GM12878 (cell line): ENCODE measurements at regions not wholly inside any gene's neighbourhood (a gene's known extent, or its start where the extent isn't known, plus 50 kb on each side); places are given as distances from the start of the nearest gene placed in this dataset.

Experiments
- ATAC-seq: fragments of 200-7000 bp; cut with Tn5 transposase; 3 replicates; pipeline ENCODE4 v1.9.1; 2020; ENCODE audit warnings: mild to moderate bottlenecking, moderate library complexity
- BruUV-seq: library from RNA; stranded (reverse); fragments of 400-500 nt; replicated peaks from 2 replicates; lab custom pipeline; 2021; lab: Mats Ljungman, UMichigan
- CTCF ChIA-PET: fragments of 300-600 bp; sonication (Branson Sonifier 250); formaldehyde crosslinking; extraction: SDS; loops from one replicate; lab custom pipeline; 2021; ENCODE audit warnings: inconsistent platforms; lab: Yijun Ruan, JAX
- POLR2A ChIA-PET: fragments of 350-600 bp; formaldehyde crosslinking; extraction: SDS; loops from one replicate; lab custom pipeline; 2021; ENCODE audit warnings: inconsistent platforms; lab: Charles Lee
- RAD21 ChIA-PET: fragments of 300-600 bp; sonication (Branson Sonifier 250); formaldehyde crosslinking; loops from one replicate; lab custom pipeline; 2023; ENCODE audit warnings: antibody characterized with exemption; ENCODE audit not compliant: unreplicated experiment; lab: Charles Lee
- SMC1A ChIA-PET: fragments of 300-600 bp; sonication (Branson Sonifier 250); formaldehyde crosslinking; loops from one replicate; lab custom pipeline; 2023; ENCODE audit not compliant: unreplicated experiment, uncharacterized antibody; lab: Charles Lee
- DNase-seq: peaks from one replicate; pipeline ENCODE4 v3.0.0-alpha.2; 2011; ENCODE audit warnings: low read depth, low spot score
- FAIRE-seq: peaks from 3 replicates; lab custom pipeline; 2011; peaks lifted over from hg19 to GRCh38; lab: Jason Lieb, UNC
- H2AFZ ChIP-seq: 2 replicates; pipeline ENCODE4 v1.6.0; 2011; ENCODE audit warnings: low read depth, low read length, control low read depth; ENCODE audit not compliant: control insufficient read depth
- H3K27ac ChIP-seq: 2 replicates; pipeline ENCODE4 v1.5.1; 2011; ENCODE audit warnings: control low read depth; ENCODE audit not compliant: control insufficient read depth, insufficient read depth
- H3K27me3 ChIP-seq, 2 experiments: replicated peaks in 1 of 2; 2 replicates each; pipeline versions ENCODE4 v1.6.0 to v1.6.1; 2011; ENCODE audit warnings: low read length in 1 of 2; ENCODE audit not compliant: control insufficient read depth in 2 of 2, insufficient read depth in 2 of 2
- H3K36me3 ChIP-seq, 2 experiments: 2 replicates each; pipeline ENCODE4 v1.5.1; 2011; ENCODE audit warnings: low read length in 1 of 2; ENCODE audit not compliant: control insufficient read depth in 2 of 2, insufficient read depth in 2 of 2
- H3K4me1 ChIP-seq: 2 replicates; pipeline ENCODE4 v1.6.1; 2011; ENCODE audit warnings: mild to moderate bottlenecking, low read length, moderate library complexity, mixed read lengths; ENCODE audit not compliant: control insufficient read depth, insufficient read depth
- H3K4me2 ChIP-seq: 2 replicates; pipeline ENCODE4 v1.6.0; 2011; ENCODE audit warnings: control low read depth; ENCODE audit not compliant: control insufficient read depth, insufficient read depth
- H3K4me3 ChIP-seq: fragments of 200-600 bp; sonication (generic); 2 replicates; pipeline ENCODE4 v1.5.1; 2016
- H3K79me2 ChIP-seq: 2 replicates; pipeline ENCODE4 v1.6.0; 2011; ENCODE audit warnings: low read length; ENCODE audit not compliant: control insufficient read depth, insufficient read depth
- H3K9ac ChIP-seq: 2 replicates; pipeline ENCODE4 v1.8.0; 2011; ENCODE audit warnings: low read length, control low read depth, mixed read lengths; ENCODE audit not compliant: control insufficient read depth, insufficient read depth
- H3K9me3 ChIP-seq: replicated peaks from 3 replicates; pipeline ENCODE4 v1.5.1; 2011; ENCODE audit warnings: mild to moderate bottlenecking, low read length; ENCODE audit not compliant: control insufficient read depth, insufficient read depth
- H4K20me1 ChIP-seq: 2 replicates; pipeline ENCODE4 v1.6.0; 2011; ENCODE audit not compliant: control insufficient read depth, insufficient read depth
- ATF3 ChIP-seq: IDR thresholded peaks from 2 replicates; pipeline ENCODE4 v1.6.1; 2011; ENCODE audit warnings: low read depth, mild to moderate bottlenecking, low read length, moderate library complexity, borderline replicate concordance; ENCODE audit errors: extremely low read depth
- BCLAF1 ChIP-seq: fragments of 450-650 bp; IDR thresholded peaks from 2 replicates; pipeline ENCODE4 v1.6.1; 2017; ENCODE audit warnings: antibody characterized with exemption, mild to moderate bottlenecking, moderate library complexity
- CHD1 ChIP-seq: IDR thresholded peaks from 2 replicates; pipeline ENCODE4 v1.6.1; 2012; ENCODE audit warnings: low read depth, low read length, improper control_type of control experiment
- E2F8 ChIP-seq: fragments of 450-650 bp; IDR thresholded peaks from 2 replicates; pipeline ENCODE4 v1.6.1; 2018; ENCODE audit warnings: mild to moderate bottlenecking, low read depth, moderate library complexity; ENCODE audit not compliant: partially characterized antibody
- EED ChIP-seq: sonication (generic); IDR thresholded peaks from 2 replicates; pipeline ENCODE4 v1.6.1; 2016; ENCODE audit warnings: antibody characterized with exemption, low read depth
- HDAC2 ChIP-seq: fragments of 200-600 bp; sonication (generic); IDR thresholded peaks from 2 replicates; pipeline ENCODE4 v1.6.1; 2017
- KDM1A ChIP-seq: fragments of 200-600 bp; sonication (generic); IDR thresholded peaks from 2 replicates; pipeline ENCODE4 v1.6.1; 2016; ENCODE audit warnings: borderline replicate concordance
- LARP7 ChIP-seq: fragments of 450-650 bp; IDR thresholded peaks from 2 replicates; pipeline ENCODE4 v1.6.1; 2017; ENCODE audit warnings: mild to moderate bottlenecking
- NR2C1 ChIP-seq: fragments of 450-650 bp; IDR thresholded peaks from 2 replicates; pipeline ENCODE4 v1.6.1; 2017; ENCODE audit warnings: antibody characterized with exemption, mild to moderate bottlenecking, moderate library complexity
- PRDM15 ChIP-seq: fragments of 450-650 bp; formaldehyde crosslinking; IDR thresholded peaks from 2 replicates; pipeline ENCODE4 v1.4.0; 2020; ENCODE audit warnings: mild to moderate bottlenecking, moderate library complexity
- ZBED1 ChIP-seq: IDR thresholded peaks from 2 replicates; pipeline ENCODE4 v1.6.1; 2016; ENCODE audit warnings: borderline replicate concordance
- ZBTB4 ChIP-seq: fragments of 450-650 bp; formaldehyde crosslinking; IDR thresholded peaks from 2 replicates; pipeline ENCODE4 v1.4.0; 2022; ENCODE audit warnings: mild to moderate bottlenecking, moderate library complexity
- WGBS: methylation state at CpG from one replicate; pipeline ENCODE4 v1.1.6; 2016; ENCODE audit warnings: low lambda C conversion rate; ENCODE audit not compliant: insufficient replicate concordance, insufficient coverage; ENCODE audit errors: missing lambda C conversion rate; 5-methylcytosine and 5-hydroxymethylcytosine counted together
- in situ Hi-C: fragments of 300-500 bp; cut with MboI; formaldehyde crosslinking; loops from 9 replicates; pipeline ENCODE4 v1.14.3; 2018; ENCODE audit warnings: mixed read lengths
- intact Hi-C: fragments of 100-400 bp; cut with micrococcal nuclease; formaldehyde crosslinking; loops from one replicate; pipeline ENCODE4 v1.14.2; 2022; ENCODE audit not compliant: unreplicated experiment

GRCh38 chr12:24645254-24645653 lies 303.6 kb downstream of the BCAT1 start:
- no peaks in the 10 kb centered on the region for H3K79me2 ChIP-seq
- in situ Hi-C loops (no loop called here), intact Hi-C loops (no loop called here)
- no peak overlapping the region for H3K4me2 ChIP-seq
- POLR2A ChIA-PET = no interaction called here
- no peaks in the 10 kb centered on the region for H3K36me3 ChIP-seq
- no peak overlapping the region for H3K9ac ChIP-seq
- no peak overlapping the region for H2AFZ ChIP-seq
- SMC1A ChIA-PET = no interaction called here
- 0% methylated on average over 1 of the region's 1 CpG for WGBS
- no peak for DNase-seq
- no peak for FAIRE-seq
- no peak overlapping the region for H3K27ac ChIP-seq
- no peak for ATAC-seq
- no peaks in the 10 kb centered on the region for H3K4me1 ChIP-seq
- RAD21 ChIA-PET = no interaction called here
- H3K4me3 ChIP-seq = no peak overlapping the region
- BruUV-seq = no TSS peak
- CTCF ChIA-PET = no interaction called here
- no peaks in the 10 kb centered on the region for H4K20me1 ChIP-seq
- H3K27me3 ChIP-seq = no peaks in the 10 kb centered on the region; a peak in 1 of 4 replicates
- no peaks in the 10 kb centered on the region for H3K9me3 ChIP-seq
- TF ChIP-seq ZBED1 = no peak
- no peak for TF ChIP-seq LARP7
- no peak for TF ChIP-seq KDM1A
- TF ChIP-seq HDAC2 = no peak
- no peak for TF ChIP-seq E2F8
- TF ChIP-seq ATF3 = no peak
- TF ChIP-seq CHD1 = no peak
- no peak for TF ChIP-seq EED
- TF ChIP-seq BCLAF1 = no peak
- no peak for TF ChIP-seq ZBTB4 (CRISPR knock-in tag)
- no peak for TF ChIP-seq PRDM15 (CRISPR knock-in tag)
- no peak for TF ChIP-seq NR2C1
